GM12872 (cell line): ENCODE measurements at regions not wholly inside any gene's neighbourhood (a gene's known extent, or its start where the extent isn't known, plus 50 kb on each side); places are given as distances from the start of the nearest gene placed in this dataset.

Source experiments
- CTCF ChIP-seq: IDR thresholded peaks from 3 replicates; pipeline ENCODE4 v1.5.1; 2011; ENCODE audit warnings: low read depth, mild to moderate bottlenecking, low read length, moderate library complexity; ENCODE audit not compliant: insufficient read depth

GRCh38 chr4:8754634-8755589 lies 116.7 kb downstream of the HMX1 start:
- TF ChIP-seq CTCF, result no peak

- no peak for TF ChIP-seq CTCF
Observed at GRCh38 chr4:8748236-8748575, 123.4 kb downstream of the HMX1 start.

- no peak for TF ChIP-seq CTCF
Observed at GRCh38 chr4:8747467-8748235, 124.0 kb downstream of the HMX1 start.

- no peak for TF ChIP-seq CTCF
Observed at GRCh38 chr4:8746523-8747466, 124.8 kb downstream of the HMX1 start.

GRCh38 chr4:8745826-8746225 lies 125.8 kb downstream of the HMX1 start:
- TF ChIP-seq CTCF, result no peak

- TF ChIP-seq CTCF, result no peak
Observed at GRCh38 chr4:8745005-8745790, 126.4 kb downstream of the HMX1 start.
